ENCODE measurements at regions not wholly inside any gene's neighbourhood (a gene's known extent, or its start where the extent isn't known, plus 50 kb on each side); places are given as distances from the start of the nearest gene placed in this dataset.

DNA sequence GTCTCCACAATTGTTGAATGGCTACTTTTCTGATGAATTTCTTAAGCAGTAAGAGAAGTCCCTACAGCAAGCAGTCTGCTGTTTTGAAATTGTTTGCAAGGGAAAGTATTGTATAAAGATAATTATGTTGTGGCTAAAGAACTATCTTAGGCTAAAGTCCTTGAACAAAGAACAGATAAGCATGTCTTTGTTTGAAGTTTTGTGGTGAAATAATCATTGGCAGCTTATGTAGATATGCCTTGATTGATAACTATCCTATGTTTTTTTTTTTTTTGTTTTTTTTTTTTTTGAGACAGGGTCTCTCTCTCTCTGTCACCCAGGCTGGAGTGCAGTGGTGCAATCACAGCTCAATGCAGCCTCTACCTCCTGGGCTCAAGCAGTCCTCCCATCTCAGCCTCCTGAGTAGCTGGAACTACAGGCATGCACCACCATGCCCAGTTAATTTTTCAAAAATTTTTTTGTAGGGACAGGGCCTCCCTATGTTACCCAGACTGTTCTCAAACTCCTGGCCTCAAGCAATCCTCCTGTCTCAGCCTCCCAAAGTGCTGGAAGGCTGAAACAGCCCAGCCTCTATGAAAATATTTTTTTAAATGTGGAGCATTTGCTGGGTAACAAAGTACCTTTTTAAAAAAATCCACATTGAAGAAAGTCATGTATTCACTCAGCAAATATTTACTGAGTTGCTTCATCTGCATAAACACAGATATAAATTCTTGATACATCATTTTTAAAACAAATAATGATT is 80.8 kb downstream of the LLPH start:
- Histone ChIP-seq H3K36me3 (ENCODE audit: control insufficient read depth, insufficient read depth, low read length) (no peaks in the 10 kb centered on the region), H3K4me3 (replicated peaks; ENCODE audit: low read depth, low read length) (no peak overlapping the region), H3K27me3 (replicated peaks; ENCODE audit: control insufficient read depth, insufficient read depth, low read length) (no peaks in the 10 kb centered on the region)
- TF ChIP-seq, protein P1, sequence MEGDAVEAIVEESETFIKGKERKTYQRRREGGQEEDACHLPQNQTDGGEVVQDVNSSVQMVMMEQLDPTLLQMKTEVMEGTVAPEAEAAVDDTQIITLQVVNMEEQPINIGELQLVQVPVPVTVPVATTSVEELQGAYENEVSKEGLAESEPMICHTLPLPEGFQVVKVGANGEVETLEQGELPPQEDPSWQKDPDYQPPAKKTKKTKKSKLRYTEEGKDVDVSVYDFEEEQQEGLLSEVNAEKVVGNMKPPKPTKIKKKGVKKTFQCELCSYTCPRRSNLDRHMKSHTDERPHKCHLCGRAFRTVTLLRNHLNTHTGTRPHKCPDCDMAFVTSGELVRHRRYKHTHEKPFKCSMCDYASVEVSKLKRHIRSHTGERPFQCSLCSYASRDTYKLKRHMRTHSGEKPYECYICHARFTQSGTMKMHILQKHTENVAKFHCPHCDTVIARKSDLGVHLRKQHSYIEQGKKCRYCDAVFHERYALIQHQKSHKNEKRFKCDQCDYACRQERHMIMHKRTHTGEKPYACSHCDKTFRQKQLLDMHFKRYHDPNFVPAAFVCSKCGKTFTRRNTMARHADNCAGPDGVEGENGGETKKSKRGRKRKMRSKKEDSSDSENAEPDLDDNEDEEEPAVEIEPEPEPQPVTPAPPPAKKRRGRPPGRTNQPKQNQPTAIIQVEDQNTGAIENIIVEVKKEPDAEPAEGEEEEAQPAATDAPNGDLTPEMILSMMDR (IDR thresholded peaks at IDR 0.05; ENCODE audit: insufficient read depth, low read length, poor library complexity, severe bottlenecking): no peak
- DNase-seq (ENCODE audit: extremely low read depth, insufficient read length): no peak

DNA sequence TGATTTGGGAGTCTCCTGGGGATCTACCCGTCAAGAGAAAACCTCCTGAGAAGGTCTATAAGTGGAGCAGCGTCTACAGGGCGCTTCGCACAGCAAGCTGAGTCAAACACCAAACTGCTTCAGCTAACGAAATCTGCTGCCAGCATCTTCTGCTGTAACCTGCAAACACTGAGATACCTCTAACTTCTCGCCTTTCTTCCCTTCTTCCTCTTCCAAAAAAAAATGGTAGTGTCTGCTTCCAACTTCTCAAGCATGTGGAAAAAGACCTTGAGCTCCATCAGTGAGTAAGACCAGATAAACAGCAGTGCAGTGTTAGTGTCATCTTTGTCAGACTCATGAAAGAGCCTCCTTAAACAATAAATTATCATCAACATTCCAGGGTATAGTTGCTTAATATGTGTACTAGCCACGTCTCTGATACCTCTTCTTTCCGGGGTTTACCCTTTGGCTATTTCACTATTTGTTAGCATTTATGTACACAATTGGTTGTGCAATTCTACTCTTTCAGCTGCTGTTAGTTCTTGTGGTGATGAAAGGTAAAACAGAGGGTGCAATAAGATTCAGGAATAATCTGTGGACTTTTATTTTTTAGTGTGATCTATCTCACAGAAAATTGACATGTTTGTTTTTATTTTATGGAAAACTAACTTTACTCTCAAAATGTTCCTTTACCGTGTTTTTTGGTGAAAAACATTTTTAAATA is 81.6 kb downstream of the LLPH start:
- TF ChIP-seq, protein P1 (IDR thresholded peaks at IDR 0.05; ENCODE audit: insufficient read depth, low read length, poor library complexity, severe bottlenecking): no peak
- no peak overlapping the region for H3K4me3 ChIP-seq (replicated peaks; ENCODE audit: low read depth, low read length)
- no peaks in the 10 kb centered on the region for H3K36me3 ChIP-seq (ENCODE audit: control insufficient read depth, insufficient read depth, low read length)
- DNase-seq (ENCODE audit: extremely low read depth, insufficient read length): no peak
- no peaks in the 10 kb centered on the region for H3K27me3 ChIP-seq (replicated peaks; ENCODE audit: control insufficient read depth, insufficient read depth, low read length)

DNA sequence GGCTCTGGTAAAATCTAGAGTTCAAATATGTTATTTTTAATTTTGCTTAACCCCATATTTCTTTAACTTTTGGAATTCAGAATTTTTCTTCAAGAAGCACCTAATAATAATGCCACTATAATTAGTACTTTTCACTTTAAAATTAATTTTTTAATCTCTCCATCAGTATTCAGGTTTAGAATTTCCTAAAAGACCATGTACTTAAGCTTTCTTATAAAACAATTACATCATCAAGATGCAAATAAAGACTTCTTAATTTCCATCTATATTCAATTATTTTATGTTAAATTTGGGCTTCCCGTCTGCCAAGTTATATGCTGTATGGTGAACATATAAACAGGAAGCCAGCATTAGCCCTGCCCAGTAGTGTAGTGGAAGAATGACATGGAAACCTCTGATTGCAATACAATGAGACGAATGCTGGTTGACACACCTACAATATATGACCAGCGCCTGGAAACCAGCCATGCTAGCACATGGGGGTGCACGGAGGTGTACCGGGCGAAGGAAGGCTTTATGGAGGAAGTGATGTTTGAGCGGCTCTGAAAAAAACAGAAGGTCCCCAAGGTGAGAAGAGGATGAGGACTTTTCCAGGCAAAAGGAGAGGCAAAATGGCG is 82.2 kb downstream of the LLPH start:
- no peaks in the 10 kb centered on the region for H3K36me3 ChIP-seq (ENCODE audit: control insufficient read depth, insufficient read depth, low read length)
- TF ChIP-seq, protein P1 (IDR thresholded peaks at IDR 0.05; ENCODE audit: insufficient read depth, low read length, poor library complexity, severe bottlenecking): no peak
- H3K27me3 ChIP-seq (replicated peaks; ENCODE audit: control insufficient read depth, insufficient read depth, low read length): no peaks in the 10 kb centered on the region
- DNase-seq (ENCODE audit: extremely low read depth, insufficient read length): no peak
- no peak overlapping the region for H3K4me3 ChIP-seq (replicated peaks; ENCODE audit: low read depth, low read length)

DNA sequence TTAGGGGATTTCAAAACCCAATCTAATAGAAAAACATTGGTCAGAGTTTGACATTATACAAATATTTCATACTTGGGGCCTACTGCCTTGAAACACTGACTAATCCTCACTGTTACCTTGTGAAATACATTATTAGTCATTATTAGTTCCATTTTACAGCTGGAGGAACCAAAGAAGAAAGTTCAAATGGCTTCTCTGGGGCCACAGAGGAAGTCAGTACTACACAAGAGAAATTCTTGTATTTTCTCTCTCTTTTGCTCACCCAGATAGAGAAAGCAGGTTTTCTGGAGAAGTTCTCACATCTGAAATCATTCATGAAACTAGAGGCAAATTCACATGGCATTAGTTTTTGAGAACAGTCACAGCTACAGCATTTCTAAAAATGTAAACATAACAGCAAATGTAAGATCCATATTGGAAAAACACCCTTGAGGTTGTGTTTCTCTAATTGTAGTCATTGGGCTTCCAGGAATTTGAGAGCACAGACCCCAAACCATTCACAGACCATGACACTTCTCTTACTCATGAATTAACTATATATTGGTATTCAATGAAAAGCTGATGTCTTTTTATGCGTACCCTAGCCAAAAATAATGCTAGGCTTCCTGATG is 83.0 kb downstream of the LLPH start:
- TF ChIP-seq, protein P1 (IDR thresholded peaks at IDR 0.05; ENCODE audit: insufficient read depth, low read length, poor library complexity, severe bottlenecking): no peak
- H3K27me3 ChIP-seq (replicated peaks; ENCODE audit: control insufficient read depth, insufficient read depth, low read length): no peaks in the 10 kb centered on the region
- DNase-seq (ENCODE audit: extremely low read depth, insufficient read length): peak; percentile 53
- H3K4me3 ChIP-seq (replicated peaks; ENCODE audit: low read depth, low read length): no peak overlapping the region
- no peaks in the 10 kb centered on the region for H3K36me3 ChIP-seq (ENCODE audit: control insufficient read depth, insufficient read depth, low read length)

DNA sequence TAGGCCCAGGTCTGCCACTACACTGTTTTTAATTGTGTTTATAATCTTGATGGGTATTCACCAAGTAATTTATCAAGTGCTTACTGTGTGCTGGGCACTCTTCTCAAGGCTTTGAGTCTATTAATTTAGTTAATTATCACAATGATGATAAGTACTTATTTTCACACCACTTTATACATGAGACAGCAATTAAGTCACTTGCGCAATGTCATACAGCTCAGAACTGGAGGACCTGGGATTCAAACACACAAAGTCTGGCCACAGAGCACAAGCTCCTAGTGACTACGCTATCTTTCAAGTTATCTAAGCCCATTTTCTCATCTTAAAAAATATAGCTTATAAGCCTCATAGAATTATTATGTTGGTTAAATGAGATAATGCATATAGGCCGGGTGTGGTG is 85.0 kb downstream of the LLPH start:
- TF ChIP-seq, protein P1 (IDR thresholded peaks at IDR 0.05; ENCODE audit: insufficient read depth, low read length, poor library complexity, severe bottlenecking): no peak
- no peak overlapping the region for H3K4me3 ChIP-seq (replicated peaks; ENCODE audit: low read depth, low read length)
- no peaks in the 10 kb centered on the region for H3K36me3 ChIP-seq (ENCODE audit: control insufficient read depth, insufficient read depth, low read length)
- H3K27me3 ChIP-seq (replicated peaks; ENCODE audit: control insufficient read depth, insufficient read depth, low read length): no peaks in the 10 kb centered on the region
- no peak for DNase-seq (ENCODE audit: extremely low read depth, insufficient read length)

Data from GM06990 (cell line).